ENCODE measurements at regions not wholly inside any gene's neighbourhood (a gene's known extent, or its start where the extent isn't known, plus 50 kb on each side); places are given as distances from the start of the nearest gene placed in this dataset.

- Mint-ChIP-seq H3K4me3 (no peak overlapping the region), H3K27ac (no peak overlapping the region), H3K4me1 (peaks cover 37% of the 10 kb centered on the region), H3K27me3 (ENCODE audit: low read depth) (no peaks in the 10 kb centered on the region), H3K36me3 (no peaks in the 10 kb centered on the region), H3K9me3 (no peaks in the 10 kb centered on the region)
- CTCF ChIA-PET: no interaction called here
- POLR2A ChIA-PET: no interaction called here
- DNase-seq (ENCODE audit: low spot score): no peak
- TF ChIP-seq MXD4 (CRISPR knock-in tag; IDR thresholded peaks at IDR 0.05; ENCODE audit: borderline replicate concordance): no peak
- TF ChIP-seq TEAD1 (CRISPR knock-in tag; IDR thresholded peaks at IDR 0.05): no peak
- no peak for TF ChIP-seq PRDM15 (CRISPR knock-in tag; IDR thresholded peaks at IDR 0.05)
- ATAC-seq: no peak
Measured at GRCh38 chr12:75771023-75771422, 259.6 kb upstream of the KRR1 start.

GRCh38 chr12:75767957-75768356, 256.5 kb upstream of the KRR1 start:
- POLR2A ChIA-PET: no interaction called here

GRCh38 chr12:75766263-75767160, 255.1 kb upstream of the KRR1 start:
- no peaks in the 10 kb centered on the region for H3K9me3 Mint-ChIP-seq
- no peak for DNase-seq (ENCODE audit: low spot score)
- no peak for TF ChIP-seq ZNF416 (CRISPR knock-in tag; IDR thresholded peaks at IDR 0.05)
- no peak for TF ChIP-seq ZNF138 (CRISPR knock-in tag; conservative IDR thresholded peaks at IDR 0.05)
- no peak overlapping the region for H3K27ac Mint-ChIP-seq
- H3K4me1 Mint-ChIP-seq: peaks cover 51% of the 10 kb centered on the region
- ChIA-PET POLR2A (interaction anchor here (0.6 kb wide), 1 partner anchor 12 kb away, joined by 3 read pairs; no protein-coding TSS in a partner anchor), CTCF (no interaction called here)
- no peak overlapping the region for H3K4me3 Mint-ChIP-seq
- H3K27me3 Mint-ChIP-seq (ENCODE audit: low read depth): no peaks in the 10 kb centered on the region
- H3K36me3 Mint-ChIP-seq: no peaks in the 10 kb centered on the region
- peak; percentile 43 for ATAC-seq

More at GRCh38 chr12:75767957-75768356, 256.5 kb upstream of the KRR1 start:
- no peaks in the 10 kb centered on the region for H3K36me3 Mint-ChIP-seq
- H3K9me3 Mint-ChIP-seq: no peaks in the 10 kb centered on the region
- no peak overlapping the region for H3K27ac Mint-ChIP-seq
- H3K27me3 Mint-ChIP-seq (ENCODE audit: low read depth): no peaks in the 10 kb centered on the region
- H3K4me3 Mint-ChIP-seq: no peak overlapping the region
- TF ChIP-seq MAX (CRISPR knock-in tag; IDR thresholded peaks at IDR 0.05): peak; percentile 63; the same call in 1 of the 2 replicates
- TF ChIP-seq ZBTB21 (CRISPR knock-in tag; IDR thresholded peaks at IDR 0.05; ENCODE audit: borderline replicate concordance): no peak
- peaks cover 53% of the 10 kb centered on the region for H3K4me1 Mint-ChIP-seq
- DNase-seq (ENCODE audit: low spot score) (no peak), ATAC-seq (peak; percentile 70)
- CTCF ChIA-PET: no interaction called here

GRCh38 chr12:75765170-75766059, 254.0 kb upstream of the KRR1 start:
- ChIA-PET POLR2A (interaction anchor here (0.6 kb wide), 1 partner anchor 11 kb away, joined by 3 read pairs; no protein-coding TSS in a partner anchor), CTCF (no interaction called here)
- ATAC-seq: no peak
- TF ChIP-seq ZNF281 (CRISPR knock-in tag; IDR thresholded peaks at IDR 0.05): no peak
- TF ChIP-seq IRF2 (CRISPR knock-in tag; IDR thresholded peaks at IDR 0.05; ENCODE audit: borderline replicate concordance, low read depth): no peak
- TF ChIP-seq HMGXB4 (CRISPR knock-in tag; IDR thresholded peaks at IDR 0.05): no peak
- TF ChIP-seq USF1 (CRISPR knock-in tag; IDR thresholded peaks at IDR 0.05): no peak
- no peak for TF ChIP-seq ZNF425 (CRISPR knock-in tag; conservative IDR thresholded peaks at IDR 0.05)
- no peak for TF ChIP-seq NR2C2 (CRISPR knock-in tag; IDR thresholded peaks at IDR 0.05)
- no peak for TF ChIP-seq NR3C1 (CRISPR knock-in tag; conservative IDR thresholded peaks at IDR 0.05; ENCODE audit: low read depth)

More at GRCh38 chr12:75765170-75766059, 254.0 kb upstream of the KRR1 start:
- no peak overlapping the region for H3K27ac Mint-ChIP-seq
- H3K4me1 Mint-ChIP-seq: peaks cover 53% of the 10 kb centered on the region
- no peaks in the 10 kb centered on the region for H3K27me3 Mint-ChIP-seq (ENCODE audit: low read depth)
- no peak overlapping the region for H3K4me3 Mint-ChIP-seq
- DNase-seq (ENCODE audit: low spot score): no peak
- H3K9me3 Mint-ChIP-seq: no peaks in the 10 kb centered on the region
- H3K36me3 Mint-ChIP-seq: no peaks in the 10 kb centered on the region

Measured in WTC11 (cell line).